GM19025 (cell line): ENCODE measurements at regions not wholly inside any gene's neighbourhood (a gene's known extent, or its start where the extent isn't known, plus 50 kb on each side); places are given as distances from the start of the nearest gene placed in this dataset.
"Not testable (repeated sequence)": the region's sequence is repeated elsewhere in the genome, so short reads cannot be mapped to it uniquely, and the experiment has no call there.

Source experiments
- ATAC-seq: cut with Tn5 transposase; IDR thresholded peaks from one replicate; pipeline ENCODE4 v1.9.1; 2021; ENCODE audit warnings: mild to moderate bottlenecking, low read depth, moderate library complexity; ENCODE audit not compliant: unreplicated experiment

DNA sequence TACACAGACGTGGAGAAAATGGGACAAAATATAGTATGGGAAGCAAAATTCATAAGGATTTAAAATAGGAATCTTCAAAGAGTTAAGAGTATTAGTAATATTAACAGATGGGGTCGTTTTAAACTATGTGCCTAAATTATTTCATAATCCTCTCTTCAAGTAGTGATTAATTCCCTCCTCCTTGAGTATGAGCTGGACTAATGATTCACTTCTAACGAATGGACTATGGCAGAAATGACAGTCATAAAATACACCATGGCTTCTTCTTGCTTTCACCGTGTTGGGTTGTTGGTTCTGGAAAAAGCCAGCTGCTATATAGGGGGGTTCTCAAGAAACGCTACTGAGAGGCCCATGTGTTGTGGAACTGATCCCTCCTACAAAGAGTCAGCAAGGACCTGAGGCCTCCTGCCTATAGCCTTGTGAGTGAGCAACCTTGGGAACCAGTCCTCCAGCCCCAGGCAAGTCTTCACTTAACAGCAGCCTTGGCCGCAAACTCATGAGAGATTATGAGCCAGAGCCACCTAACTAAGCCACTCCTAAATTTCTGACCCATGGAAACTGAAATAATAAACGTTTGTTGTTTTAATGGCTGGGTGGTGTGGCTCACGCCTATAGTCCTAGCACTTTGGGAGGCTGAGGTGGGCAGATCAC, 64.8 kb upstream of the ABHD2 start:
- no peak for ATAC-seq

DNA sequence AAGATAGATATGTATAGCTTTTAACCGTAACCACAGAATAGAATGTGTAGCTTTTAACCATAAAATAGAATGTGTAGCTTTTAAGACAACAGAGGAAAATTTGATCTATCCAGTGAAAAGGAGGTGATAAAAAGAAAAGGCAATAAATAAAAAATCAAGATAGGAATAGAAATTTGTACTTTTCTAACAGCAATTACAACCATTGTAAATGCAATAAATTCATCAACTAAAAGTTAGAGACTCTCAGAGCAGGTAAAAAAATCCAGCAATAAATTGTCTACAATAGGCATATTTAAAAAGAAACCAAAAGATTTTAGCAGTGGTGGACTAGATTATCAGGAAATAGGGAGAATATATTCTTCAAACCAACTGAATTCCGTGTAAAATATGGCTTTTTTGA, 63.8 kb upstream of the ABHD2 start:
- no peak for ATAC-seq

DNA sequence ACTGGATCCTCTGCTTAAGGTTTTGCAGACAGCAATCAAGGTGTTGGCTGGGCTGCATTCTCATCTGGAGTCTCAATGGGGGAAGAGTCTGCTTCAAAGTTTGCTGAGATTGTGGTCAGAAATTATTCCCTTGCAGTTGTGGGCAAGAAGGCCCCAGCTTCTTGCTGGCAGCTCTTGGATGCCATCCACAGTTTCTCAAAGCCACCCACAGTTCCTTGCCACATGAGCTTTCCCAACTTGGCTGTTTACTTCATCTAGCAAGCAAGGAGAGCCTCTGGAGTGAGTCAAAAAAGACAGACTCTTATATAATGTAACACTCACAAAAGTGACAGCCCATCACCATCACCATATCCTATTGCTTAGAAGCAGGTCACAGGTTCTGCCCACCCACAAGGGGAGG, 62.1 kb upstream of the ABHD2 start:
- no peak for ATAC-seq

DNA sequence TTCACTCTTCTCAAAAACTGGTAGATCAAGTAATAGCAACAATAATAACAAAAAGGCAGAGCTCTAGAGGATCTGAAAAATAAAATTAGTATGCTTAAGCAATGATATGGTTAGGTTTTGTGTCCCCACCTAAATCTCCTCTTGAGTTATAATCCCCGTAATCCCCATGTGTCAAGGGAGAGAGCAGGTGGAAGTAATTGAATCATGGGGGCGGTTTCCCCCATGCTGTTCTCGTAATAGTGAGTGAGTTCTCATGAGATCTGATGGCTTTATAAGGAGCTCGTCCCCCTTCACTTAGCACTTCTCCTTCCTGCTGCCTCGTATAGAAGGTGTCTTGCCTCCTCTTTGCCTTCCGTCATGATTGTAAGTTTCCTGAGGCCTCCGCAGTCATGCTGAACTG, 60.2 kb upstream of the ABHD2 start:
- no peak for ATAC-seq

DNA sequence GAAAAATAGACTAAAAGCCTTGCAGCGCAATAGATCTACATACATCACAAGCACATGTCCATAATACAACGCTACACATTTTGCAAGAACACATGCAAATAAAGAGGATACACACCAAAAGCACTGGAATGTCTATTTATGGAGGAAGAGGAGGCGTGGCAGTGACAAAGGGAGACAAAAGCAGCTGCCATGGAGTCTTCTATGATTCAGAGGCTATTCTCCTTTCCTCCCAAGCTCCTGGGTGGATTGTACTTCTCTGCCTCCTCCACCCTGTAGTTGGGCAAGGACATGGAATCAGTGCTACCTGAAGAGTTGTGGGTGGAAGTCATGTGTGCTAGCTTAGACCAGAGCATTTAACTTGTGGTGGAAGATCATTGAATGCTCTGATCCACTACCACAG, 57.9 kb upstream of the ABHD2 start:
- ATAC-seq, result no peak

DNA sequence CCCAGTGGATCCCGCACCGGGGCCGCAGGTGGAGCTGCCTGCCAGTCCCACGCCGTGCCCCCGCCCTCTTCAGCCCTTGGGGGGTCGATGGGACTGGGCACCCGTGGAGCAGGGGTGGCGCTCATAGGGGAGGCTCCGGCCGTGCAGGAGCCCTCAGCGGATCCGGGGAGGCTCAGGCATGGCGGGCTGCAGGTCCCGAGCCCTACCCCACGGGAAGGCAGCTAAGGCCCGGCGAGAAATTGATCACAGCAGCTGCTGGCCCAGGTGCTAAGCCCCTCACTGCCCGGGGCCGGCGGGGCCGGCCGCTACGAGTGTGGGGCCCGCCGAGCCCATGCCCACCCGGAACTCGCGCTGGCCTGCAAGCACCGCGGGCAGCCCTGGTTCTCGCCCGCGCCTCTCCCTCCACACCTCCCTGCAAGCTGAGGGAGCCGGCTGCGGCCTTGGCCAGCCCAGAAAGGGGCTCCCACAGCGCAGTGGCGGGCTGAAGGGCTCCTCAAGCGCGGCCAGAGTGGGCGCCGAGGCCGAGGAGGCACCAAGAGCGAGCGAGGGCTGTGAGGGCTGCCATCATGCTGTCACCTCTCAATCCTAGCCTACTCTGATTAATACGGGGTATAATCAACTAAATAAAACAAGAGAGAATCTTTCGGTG, 56.5 kb upstream of the ABHD2 start:
- ATAC-seq, result not testable (repeated sequence)

DNA sequence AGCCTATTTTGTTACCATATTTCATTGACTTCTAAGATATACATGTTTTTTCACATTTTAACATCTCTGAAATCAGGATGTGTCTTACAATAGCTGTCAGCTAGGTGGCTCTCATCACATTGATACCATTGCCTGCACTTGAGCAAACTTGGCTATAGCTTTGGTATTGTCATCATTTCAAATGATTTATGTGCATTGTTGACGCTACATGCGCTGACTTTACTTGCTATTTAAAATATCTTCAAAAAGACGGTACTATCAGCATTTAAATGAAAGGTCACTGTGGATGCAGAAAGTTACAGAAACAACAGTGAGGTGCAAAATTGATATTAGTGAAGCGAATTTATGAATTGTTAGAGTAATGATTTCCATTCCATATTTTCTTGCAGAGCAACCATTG, 54.0 kb upstream of the ABHD2 start:
- ATAC-seq, result no peak

DNA sequence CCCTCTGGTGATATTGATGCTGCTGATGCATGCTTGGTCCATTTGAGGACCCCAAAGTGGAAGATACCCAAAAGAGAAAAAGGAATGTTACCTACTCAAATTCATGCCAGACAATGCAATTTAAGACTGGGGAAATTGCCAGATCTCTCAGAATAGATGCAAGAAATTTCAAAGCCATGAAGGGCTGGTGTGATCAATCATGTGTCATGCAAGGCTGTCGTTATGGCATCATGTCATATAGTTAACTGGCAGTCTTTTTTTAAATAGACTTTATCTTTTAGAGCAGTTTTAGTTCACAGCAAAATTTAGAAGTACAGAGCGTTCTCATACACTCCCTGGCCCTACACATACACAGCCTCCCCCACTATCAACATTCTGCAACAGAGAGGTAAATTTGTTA, 53.1 kb upstream of the ABHD2 start:
- ATAC-seq, result no peak

DNA sequence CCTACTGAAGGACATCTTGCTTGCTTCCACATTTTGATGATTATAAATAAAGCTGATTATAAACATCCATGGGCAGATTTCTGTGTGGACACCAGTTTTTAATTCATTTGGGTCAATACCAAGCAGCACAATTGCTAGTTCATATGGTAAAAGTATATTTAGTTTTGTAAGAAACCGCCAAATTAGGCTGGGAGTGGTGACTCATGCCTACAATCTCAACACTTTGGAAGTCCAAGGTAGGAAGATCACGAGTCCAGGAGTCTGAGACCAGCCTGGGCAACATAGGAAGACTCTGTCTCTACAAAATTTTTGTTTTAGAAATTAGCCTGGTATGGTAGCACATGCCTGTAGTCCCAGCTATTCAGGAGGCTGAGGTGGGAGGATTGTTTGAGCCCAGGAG, 52.6 kb upstream of the ABHD2 start:
- ATAC-seq, result no peak

DNA sequence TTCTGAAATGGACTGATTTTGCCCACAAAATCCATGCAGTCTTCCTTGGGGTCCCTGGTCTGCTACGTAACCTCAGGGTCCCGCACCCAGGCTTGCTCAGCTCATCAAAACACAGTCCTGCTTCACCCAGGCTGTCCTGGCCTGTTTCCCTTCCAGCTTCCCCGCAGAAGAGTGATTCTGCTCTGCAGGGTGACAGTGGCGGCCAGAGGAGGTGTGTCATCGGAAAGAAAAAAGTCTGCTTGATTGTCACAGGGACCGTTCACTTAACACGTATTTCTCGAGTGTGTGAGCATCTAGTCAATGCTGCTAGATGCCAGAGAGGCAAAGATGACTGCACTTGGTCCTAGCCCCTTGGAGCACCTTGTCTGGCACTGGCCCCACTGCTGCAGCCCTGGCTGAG, 50.1 kb upstream of the ABHD2 start:
- no peak for ATAC-seq
